ENCODE measurements at regions not wholly inside any gene's neighbourhood (a gene's known extent, or its start where the extent isn't known, plus 50 kb on each side); places are given as distances from the start of the nearest gene placed in this dataset.

DNA sequence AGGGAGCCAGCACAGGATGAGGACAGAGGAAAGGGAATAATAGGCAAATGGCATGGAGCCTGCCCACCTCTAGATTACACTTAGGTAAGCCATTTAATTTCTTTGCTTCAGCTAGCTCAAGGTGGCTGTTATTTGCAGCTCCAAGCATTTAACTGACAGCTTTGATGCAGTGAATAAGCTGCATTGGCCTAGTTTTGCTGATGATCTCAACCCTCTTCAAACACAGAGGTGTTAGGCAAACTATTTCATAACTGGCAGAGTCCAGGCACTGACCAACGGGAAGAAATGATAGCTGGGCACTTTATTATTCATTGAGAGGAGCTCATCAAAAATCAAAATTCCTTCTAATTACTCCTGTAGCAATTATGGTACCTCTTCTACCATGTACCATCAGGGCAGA, 317.4 kb downstream of the BMPER start:
- TF ChIP-seq CREB1 (CRISPR knock-in tag; IDR thresholded peaks at IDR 0.05) (no peak), NFATC4 (CRISPR knock-in tag; IDR thresholded peaks at IDR 0.05) (no peak)
- TF ChIP-seq, protein P1, sequence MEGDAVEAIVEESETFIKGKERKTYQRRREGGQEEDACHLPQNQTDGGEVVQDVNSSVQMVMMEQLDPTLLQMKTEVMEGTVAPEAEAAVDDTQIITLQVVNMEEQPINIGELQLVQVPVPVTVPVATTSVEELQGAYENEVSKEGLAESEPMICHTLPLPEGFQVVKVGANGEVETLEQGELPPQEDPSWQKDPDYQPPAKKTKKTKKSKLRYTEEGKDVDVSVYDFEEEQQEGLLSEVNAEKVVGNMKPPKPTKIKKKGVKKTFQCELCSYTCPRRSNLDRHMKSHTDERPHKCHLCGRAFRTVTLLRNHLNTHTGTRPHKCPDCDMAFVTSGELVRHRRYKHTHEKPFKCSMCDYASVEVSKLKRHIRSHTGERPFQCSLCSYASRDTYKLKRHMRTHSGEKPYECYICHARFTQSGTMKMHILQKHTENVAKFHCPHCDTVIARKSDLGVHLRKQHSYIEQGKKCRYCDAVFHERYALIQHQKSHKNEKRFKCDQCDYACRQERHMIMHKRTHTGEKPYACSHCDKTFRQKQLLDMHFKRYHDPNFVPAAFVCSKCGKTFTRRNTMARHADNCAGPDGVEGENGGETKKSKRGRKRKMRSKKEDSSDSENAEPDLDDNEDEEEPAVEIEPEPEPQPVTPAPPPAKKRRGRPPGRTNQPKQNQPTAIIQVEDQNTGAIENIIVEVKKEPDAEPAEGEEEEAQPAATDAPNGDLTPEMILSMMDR (IDR thresholded peaks at IDR 0.05): no peak
